ENCODE measurements at regions not wholly inside any gene's neighbourhood (a gene's known extent, or its start where the extent isn't known, plus 50 kb on each side); places are given as distances from the start of the nearest gene placed in this dataset.

- TF ChIP-seq DDIT3 (CRISPR knock-in tag; IDR thresholded peaks at IDR 0.05) (no peak), NKX3-1 (CRISPR knock-in tag; IDR thresholded peaks at IDR 0.05) (no peak), IKZF4 (CRISPR knock-in tag; IDR thresholded peaks at IDR 0.05; ENCODE audit: borderline replicate concordance, low read depth, not compliant biosample characterization) (no peak), ZNF501 (CRISPR knock-in tag; IDR thresholded peaks at IDR 0.05) (no peak), ZMAT3 (CRISPR knock-in tag; conservative IDR thresholded peaks at IDR 0.05) (no peak), ESRRA (CRISPR knock-in tag; IDR thresholded peaks at IDR 0.05; ENCODE audit: low read depth) (no peak), KDM3A (CRISPR knock-in tag; IDR thresholded peaks at IDR 0.05; ENCODE audit: low read depth) (0 out of 2 replicates have a peak, but pooled peaks have one; percentile 4), IKZF5 (CRISPR knock-in tag; IDR thresholded peaks at IDR 0.05) (no peak), MEF2D (CRISPR knock-in tag; IDR thresholded peaks at IDR 0.05) (0 out of 2 replicates have a peak, but pooled peaks have one; percentile 7), SRSF1 (optimal IDR thresholded peaks at IDR 0.05; ENCODE audit: low read depth, low read length) (no peak), KDM5B (CRISPR knock-in tag; IDR thresholded peaks at IDR 0.05; ENCODE audit: borderline replicate concordance) (peak; percentile 43; the same call in 1 of the 2 replicates), POLR2A (IDR thresholded peaks at IDR 0.05; ENCODE audit: insufficient read depth in 1 of 2, low read depth in 2 of 2, low read length in 2 of 2) (no peak), ZNF709 (CRISPR knock-in tag; IDR thresholded peaks at IDR 0.05) (0 out of 2 replicates have a peak, but pooled peaks have one; percentile 40), CAMTA2 (CRISPR knock-in tag; IDR thresholded peaks at IDR 0.05; ENCODE audit: borderline replicate concordance) (0 out of 2 replicates have a peak, but pooled peaks have one; percentile 41), MTF1 (CRISPR knock-in tag; IDR thresholded peaks at IDR 0.05) (no peak), ZNF687 (CRISPR knock-in tag; IDR thresholded peaks at IDR 0.05) (peak; percentile 37), ZNF749 (CRISPR knock-in tag; IDR thresholded peaks at IDR 0.05; ENCODE audit: borderline replicate concordance) (0 out of 2 replicates have a peak, but pooled peaks have one; percentile 7), KLF9 (CRISPR knock-in tag; IDR thresholded peaks at IDR 0.05; ENCODE audit: low read depth) (no peak), EHMT2 (IDR thresholded peaks at IDR 0.05; ENCODE audit: borderline replicate concordance, low read depth, low read length) (0 out of 2 replicates have a peak, but pooled peaks have one; percentile 66), YY1 (IDR thresholded peaks at IDR 0.05; ENCODE audit: insufficient read depth, insufficient replicate concordance, low read depth, low read length) (peak; percentile 8), HOXA7 (CRISPR knock-in tag; IDR thresholded peaks at IDR 0.05) (no peak)
These were observed 121.2 kb downstream of the ZNF280B start (continued) for GRCh38 chr22:22387386-22387736.

Data from HepG2 (cell line).